GM21529 (cell line): ENCODE measurements at regions not wholly inside any gene's neighbourhood (a gene's known extent, or its start where the extent isn't known, plus 50 kb on each side); places are given as distances from the start of the nearest gene placed in this dataset.
"Not testable (repeated sequence)": the region's sequence is repeated elsewhere in the genome, so short reads cannot be mapped to it uniquely, and the experiment has no call there.

Source experiments
- ATAC-seq: cut with Tn5 transposase; IDR thresholded peaks from one replicate; pipeline ENCODE4 v1.9.1; 2021; ENCODE audit not compliant: unreplicated experiment

DNA sequence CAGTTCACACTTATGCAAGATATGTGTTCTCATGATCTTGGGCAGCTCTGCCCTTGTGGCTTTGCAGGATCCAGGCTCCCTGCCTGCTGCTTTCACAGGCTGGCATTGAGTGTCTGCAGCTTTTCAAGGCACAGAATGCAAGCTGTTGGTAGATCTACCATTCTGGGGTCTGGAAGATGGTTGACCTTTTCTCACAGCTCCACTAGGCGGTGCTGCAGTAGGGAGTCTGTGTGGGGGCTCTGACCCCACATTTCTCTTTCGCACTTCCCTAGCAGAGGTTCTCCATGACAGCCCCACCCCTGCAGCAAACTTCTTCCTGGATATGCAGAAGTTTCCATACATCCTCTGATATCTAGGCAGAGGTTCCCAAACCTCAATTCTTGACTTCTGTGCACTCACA, 500.5 kb downstream of the BRINP3 start:
- no peak for ATAC-seq

DNA sequence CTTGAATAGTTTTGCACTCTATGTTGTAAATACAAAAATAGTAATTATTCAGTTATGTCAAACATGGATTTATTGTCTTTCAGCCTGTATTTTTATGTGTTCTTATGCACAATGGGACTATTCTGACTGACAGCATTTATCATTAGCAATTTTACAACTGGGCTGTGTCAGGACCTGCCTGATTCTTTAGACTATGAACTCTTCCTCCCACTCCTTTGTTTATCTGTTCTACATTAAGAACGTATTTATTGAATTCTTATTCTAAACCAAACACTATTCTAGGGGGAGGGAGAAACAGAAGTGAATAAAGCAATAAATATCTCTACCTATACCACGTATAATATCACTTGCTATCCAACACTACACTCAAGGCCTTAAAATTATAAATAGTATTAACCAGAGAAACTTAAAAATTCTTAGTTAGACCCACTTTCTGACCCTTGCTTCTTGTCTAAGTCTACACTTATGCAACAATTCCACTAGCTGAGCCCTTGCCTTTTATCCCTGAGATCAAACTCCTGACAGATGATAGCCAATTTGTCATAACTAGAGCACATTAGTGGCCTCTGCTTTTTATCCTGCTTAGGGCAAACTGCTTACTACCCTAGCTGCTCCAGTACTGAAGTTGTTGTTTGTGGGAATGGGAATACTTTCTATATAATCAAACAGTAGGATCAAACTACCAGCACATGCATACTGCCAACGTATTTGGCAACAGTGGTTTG, 494.3 kb downstream of the BRINP3 start:
- ATAC-seq, result no peak

DNA sequence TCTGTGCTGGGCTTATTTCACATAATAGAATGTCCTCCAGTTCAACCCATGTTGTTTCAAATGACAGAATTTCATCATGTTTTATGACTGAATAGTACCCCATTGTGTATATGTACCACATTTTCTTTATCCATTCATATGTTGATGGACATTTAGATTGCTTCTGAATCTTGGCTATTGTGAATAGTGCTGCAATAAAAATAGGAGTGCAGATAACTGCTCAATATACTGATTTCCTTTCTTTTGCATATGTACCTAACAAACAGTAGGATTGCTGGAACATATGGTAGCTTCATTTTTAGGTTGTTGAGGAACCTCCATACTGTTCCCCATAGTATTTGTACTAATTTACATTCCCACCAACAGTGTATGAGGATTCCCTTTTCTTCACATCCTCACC, 491.1 kb downstream of the BRINP3 start:
- no peak for ATAC-seq

DNA sequence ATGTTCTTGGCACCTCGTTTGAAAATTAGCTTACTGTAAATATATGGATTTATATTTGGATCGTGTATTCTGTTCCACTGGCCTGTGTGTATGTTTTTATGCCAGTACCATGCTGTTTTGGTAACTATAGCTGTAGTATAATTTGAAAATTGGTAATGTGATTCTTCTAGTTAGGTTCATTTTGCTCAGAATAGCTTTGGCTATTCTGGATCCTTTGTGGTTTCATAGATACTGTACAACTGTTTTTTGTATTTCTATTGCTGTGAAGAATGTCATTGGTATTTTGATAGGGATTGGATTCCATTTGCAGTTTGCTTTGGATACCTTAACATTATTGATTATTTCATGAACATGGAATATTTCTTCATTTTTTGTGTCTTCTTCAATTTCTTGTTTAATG, 490.2 kb downstream of the BRINP3 start:
- ATAC-seq, result no peak

DNA sequence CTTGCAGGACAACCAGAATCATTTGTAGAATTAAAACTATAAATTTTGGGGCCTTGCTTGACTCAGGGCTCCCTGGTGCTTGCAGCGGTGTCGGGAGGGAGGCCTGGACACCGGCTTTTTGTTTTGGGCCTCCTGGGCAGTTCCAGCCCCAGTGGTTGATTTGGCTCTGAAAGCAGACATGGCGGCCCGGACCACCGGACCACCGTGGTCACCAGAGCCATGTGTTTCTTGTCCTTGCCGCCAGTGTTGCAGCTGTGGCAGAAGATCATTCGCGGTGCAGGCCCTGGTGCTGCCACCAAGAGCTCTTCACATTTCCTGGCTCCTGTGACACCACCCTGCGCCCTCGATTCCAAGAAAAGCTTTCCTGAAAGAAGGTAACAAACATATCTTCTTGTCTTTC, 484.8 kb downstream of the BRINP3 start:
- no peak for ATAC-seq

DNA sequence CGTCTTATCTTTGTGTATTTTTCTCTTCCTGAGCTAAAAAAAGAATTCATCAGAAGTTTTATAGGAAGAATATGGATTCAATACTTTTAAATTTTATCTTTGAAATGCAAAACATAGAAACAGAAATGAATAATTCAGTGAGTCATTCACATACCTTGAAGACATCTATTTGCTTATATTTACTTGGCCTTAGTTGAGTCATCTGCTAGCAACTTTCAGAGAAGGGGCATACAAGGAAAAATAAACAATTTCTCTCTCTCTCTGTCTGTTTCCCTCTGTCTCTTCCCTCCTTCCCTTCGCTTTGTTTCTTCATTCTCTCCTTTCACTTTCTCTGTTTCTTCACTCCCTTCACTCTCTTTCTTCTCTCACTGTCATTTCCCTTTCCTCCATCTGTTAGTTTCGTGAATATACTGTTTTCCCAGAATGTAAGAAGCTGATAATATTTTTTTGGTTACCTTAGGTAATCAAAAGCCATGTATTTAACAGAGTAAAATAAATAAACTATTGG, 477.2 kb downstream of the BRINP3 start:
- no peak for ATAC-seq

DNA sequence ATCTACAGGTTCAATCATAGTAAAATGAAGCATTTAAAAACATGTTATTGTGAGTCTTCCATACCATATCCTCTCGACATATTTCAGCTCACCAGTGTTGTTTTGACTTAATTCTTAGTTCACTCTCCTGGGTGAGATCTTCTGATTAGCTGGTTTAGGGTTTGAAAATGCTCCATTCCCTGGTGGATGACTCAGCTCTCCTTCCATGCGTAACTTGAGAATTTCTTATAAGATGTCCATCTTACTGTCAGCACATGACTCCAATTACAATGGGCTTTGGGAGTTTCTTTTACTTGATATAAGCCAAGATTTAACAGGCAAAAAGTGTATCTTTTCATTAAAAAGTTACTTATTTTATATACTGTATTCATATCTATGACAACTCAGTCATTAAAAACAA, 476.5 kb downstream of the BRINP3 start:
- no peak for ATAC-seq

DNA sequence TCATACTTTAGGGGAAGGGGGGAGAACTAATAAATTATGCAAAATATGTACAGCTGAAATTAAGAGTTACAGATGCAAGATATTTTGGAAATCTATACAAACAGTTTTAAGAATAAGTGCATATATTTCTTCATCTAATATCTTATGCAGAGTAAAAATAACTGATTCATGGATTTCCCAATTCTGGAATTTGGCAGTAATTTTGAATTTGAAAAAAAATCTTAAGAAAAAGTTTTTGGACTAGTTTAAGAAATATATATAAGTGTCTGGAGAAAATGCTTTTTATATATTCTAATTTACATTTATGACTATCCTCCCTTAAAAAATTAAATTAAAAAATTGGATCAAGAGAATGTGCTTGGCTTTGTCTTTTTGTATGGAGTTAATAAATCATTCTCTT, 474.3 kb downstream of the BRINP3 start:
- no peak for ATAC-seq

DNA sequence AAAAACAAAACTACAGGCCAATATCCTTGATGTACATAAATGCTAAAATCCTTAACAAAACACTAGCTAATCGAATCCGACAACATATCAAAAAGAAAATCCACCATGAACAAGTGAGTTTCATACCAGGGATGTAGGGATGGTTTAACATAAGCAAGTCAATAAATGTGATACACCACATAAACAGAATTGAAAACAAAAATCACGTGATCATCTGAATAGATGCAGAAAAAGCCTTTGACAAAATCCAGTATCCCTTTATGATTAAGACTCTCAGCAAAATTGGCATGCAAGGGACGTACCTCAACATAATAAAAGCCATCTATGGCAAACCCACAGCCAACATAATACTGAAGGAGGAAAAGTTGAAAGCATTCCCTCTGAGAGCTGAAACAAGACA, 466.1 kb downstream of the BRINP3 start:
- no peak for ATAC-seq

DNA sequence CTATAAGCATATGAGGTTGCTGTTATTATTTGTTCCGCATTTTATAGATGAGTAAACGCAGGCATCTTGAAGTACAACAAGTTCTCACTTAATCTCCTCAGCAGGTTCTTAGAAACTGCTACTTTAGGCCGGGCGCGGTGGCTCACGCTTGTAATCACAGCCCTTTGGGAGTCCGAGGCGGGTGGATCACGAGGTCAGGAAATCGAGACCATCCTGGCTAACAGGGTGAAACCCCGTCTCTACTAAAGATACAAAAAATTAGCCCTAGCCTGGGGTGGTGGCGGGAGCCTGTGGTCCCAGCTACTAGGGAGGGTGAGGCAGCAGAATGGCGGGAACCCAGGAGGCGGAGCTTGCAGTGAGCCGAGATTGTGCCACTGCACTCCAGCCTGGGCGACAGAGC, 458.5 kb downstream of the BRINP3 start:
- not testable (repeated sequence) for ATAC-seq

DNA sequence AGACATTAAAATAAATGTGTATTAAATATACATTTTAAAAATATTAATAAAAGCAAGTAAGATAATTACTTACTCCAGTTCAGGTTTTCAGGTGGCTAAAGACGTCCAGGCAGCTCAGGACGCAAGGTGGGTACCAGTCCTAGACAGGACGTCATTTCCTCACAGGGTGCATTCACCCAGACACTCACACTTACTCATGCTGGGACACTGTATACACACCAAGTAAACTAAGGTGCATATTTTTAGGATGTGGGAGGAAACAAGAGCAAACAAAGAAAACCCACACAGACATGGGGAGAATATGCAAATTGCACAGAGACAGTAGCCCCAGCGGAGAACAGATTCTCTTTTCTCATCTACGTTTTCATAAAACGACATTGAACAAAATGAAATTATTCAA, 457.9 kb downstream of the BRINP3 start:
- no peak for ATAC-seq

DNA sequence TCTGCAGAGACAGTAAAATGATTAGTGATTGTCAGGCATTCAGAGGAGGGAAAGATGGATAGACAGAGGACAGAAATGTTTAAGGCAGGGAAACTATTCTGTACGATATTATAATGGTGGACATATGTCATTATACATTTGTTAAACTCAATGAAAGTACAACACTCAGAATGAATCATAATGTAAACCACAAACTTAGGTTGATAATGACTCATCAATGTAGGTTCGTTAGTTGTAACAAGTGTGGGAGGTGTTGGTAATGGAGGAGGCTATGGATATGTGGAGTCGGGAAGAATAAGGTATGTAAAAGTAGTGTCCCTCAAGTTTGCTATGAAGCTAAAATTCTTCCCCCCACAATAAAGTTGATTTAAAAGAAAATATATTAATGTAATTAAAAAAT, 455.0 kb downstream of the BRINP3 start:
- ATAC-seq, result no peak

DNA sequence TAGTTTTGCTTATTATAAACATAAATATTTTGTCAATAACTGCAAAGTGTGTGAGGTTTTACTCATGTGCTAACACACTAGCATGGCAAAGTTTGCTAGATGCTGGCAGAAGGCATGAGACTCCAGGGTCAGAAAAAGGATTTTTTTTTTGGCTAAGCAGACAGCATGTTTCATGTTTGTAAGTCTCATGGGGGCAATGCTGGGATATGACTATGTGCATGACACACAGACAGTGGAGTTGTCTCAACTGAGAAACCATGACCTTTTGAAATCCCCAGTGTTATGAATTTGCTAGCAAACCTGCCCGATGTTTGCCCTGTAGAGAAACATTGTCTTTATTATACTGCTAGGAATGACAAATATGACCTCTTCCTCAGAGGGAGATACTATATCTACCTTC, 448.2 kb downstream of the BRINP3 start:
- no peak for ATAC-seq

DNA sequence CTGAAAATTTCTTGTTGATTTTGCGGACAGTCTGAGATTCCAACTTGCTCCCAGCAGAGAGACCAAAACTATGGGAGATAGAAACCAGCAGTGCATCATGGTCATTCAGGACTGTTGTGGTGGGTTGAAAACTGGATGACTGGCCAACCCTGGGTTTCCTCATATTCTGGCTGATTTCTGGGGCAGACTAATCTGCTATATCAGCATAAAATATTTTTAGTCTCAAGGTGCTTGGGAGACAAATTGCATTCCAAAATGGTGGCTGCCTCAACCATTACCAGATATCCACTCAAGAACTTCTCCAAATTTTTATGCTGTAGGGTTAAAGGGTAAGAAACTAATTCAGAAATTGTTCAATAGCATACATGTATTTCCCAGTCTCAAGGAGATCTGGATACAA, 434.0 kb downstream of the BRINP3 start:
- no peak for ATAC-seq

DNA sequence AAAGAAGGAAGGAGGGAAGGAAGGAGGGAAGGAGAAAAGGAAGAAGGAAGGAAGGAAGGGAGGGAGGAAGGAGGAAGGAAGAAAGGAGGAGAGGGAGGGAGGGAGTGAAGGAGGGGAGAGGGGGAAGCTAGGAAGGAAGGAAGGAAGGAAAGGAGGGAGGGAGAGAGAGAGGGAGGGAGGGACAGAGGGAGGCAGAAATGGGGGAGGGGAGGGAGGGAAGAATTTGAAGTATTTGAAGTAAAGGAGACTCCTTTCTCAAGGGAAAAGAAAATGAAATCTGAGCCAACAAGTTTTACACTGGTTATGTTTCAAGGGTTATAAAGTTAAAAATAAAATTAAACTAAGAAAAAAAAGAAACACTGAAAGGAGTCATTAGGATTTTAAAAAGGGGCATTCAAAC, 431.4 kb downstream of the BRINP3 start:
- no peak for ATAC-seq
